ENCODE measurements at regions not wholly inside any gene's neighbourhood (a gene's known extent, or its start where the extent isn't known, plus 50 kb on each side); places are given as distances from the start of the nearest gene placed in this dataset.

DNA sequence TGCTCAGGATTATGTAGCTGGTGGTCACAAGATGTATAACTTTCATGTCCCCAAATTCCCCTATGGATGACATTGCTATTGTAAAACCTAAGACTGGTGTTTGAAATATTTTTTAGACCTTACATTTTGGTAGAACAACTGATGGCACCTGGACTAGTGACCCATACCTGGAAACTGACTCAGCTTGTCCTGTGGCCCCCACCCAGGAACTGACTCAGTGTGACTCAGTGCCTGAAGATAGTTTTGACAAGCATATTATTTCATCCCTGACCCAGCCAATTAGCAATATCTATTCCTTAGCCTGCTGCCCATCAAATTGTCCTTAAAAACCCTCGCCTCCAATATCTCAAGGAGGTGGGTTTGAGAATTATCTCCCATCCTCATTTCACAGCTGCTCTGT lies 90.9 kb upstream of the GRIK2 start:
- TF ChIP-seq CTCF (IDR thresholded peaks at IDR 0.05) (no peak), POLR2A (IDR thresholded peaks at IDR 0.05) (no peak)
